Neural progenitor cell (in vitro differentiated cells): ENCODE measurements at regions not wholly inside any gene's neighbourhood (a gene's known extent, or its start where the extent isn't known, plus 50 kb on each side); places are given as distances from the start of the nearest gene placed in this dataset.

Source experiments
- DNase-seq: peaks from one replicate; pipeline ENCODE4 v3.0.0-alpha.2; 2016; ENCODE audit warnings: low spot score
- H2AFZ ChIP-seq: fragments of 200-600 bp; sonication (generic); replicated peaks from 2 replicates; pipeline ENCODE4 v1.6.1; 2016; ENCODE audit warnings: antibody characterized with exemption
- H3F3A ChIP-seq: fragments of 200-600 bp; sonication (generic); 2 replicates; pipeline ENCODE4 v1.6.1; 2016; ENCODE audit warnings: antibody characterized with exemption, low read depth
- H3K27ac ChIP-seq: fragments of 200-600 bp; sonication (generic); 2 replicates; pipeline ENCODE4 v1.5.1; 2016; ENCODE audit warnings: mild to moderate bottlenecking
- H3K27me3 ChIP-seq: fragments of 200-600 bp; sonication (generic); 2 replicates; pipeline ENCODE4 v1.6.1; 2016; ENCODE audit warnings: mild to moderate bottlenecking, moderate library complexity
- H3K36me3 ChIP-seq: fragments of 200-600 bp; sonication (generic); 2 replicates; pipeline ENCODE4 v1.5.1; 2016
- H3K4me1 ChIP-seq: fragments of 200-600 bp; sonication (generic); 2 replicates; pipeline ENCODE4 v1.6.1; 2016; ENCODE audit warnings: mixed run types
- H3K4me2 ChIP-seq: fragments of 200-600 bp; sonication (generic); 2 replicates; pipeline ENCODE4 v1.6.1; 2016
- H3K4me3 ChIP-seq: fragments of 200-600 bp; sonication (generic); 2 replicates; pipeline ENCODE4 v1.5.1; 2016
- H3K79me2 ChIP-seq: fragments of 200-600 bp; sonication (generic); 2 replicates; pipeline ENCODE4 v1.6.1; 2016; ENCODE audit warnings: low read depth
- H3K9ac ChIP-seq: fragments of 200-600 bp; sonication (generic); 2 replicates; pipeline ENCODE4 v1.6.1; 2016
- H3K9me3 ChIP-seq: fragments of 200-600 bp; sonication (generic); 2 replicates; pipeline ENCODE4 v1.5.1; 2016; ENCODE audit warnings: low read depth
- H4K20me1 ChIP-seq: fragments of 200-600 bp; sonication (generic); 2 replicates; pipeline ENCODE4 v1.6.1; 2016; ENCODE audit warnings: low read depth
- H3K27ac Mint-ChIP-seq: 3 replicates; pipeline ENCODE4 v1.8.0; 2021; ENCODE audit warnings: mixed read lengths
- H3K27me3 Mint-ChIP-seq: 2 replicates; pipeline ENCODE4 v1.8.0; 2022; ENCODE audit warnings: low read depth, mild to moderate bottlenecking, inconsistent platforms, moderate library complexity, mixed read lengths; ENCODE audit not compliant: insufficient read depth
- H3K36me3 Mint-ChIP-seq: 3 replicates; pipeline ENCODE4 v1.8.0; 2021; ENCODE audit warnings: mixed read lengths
- H3K4me1 Mint-ChIP-seq: 3 replicates; pipeline ENCODE4 v1.8.0; 2021; ENCODE audit warnings: mixed read lengths
- H3K4me3 Mint-ChIP-seq: 3 replicates; pipeline ENCODE4 v1.8.0; 2021; ENCODE audit warnings: mild to moderate bottlenecking, moderate library complexity, mixed read lengths
- H3K9me3 Mint-ChIP-seq: 3 replicates; pipeline ENCODE4 v1.8.0; 2020; ENCODE audit warnings: mixed read lengths
- CTCF ChIP-seq: fragments of 200-600 bp; sonication (generic); IDR thresholded peaks from 2 replicates; pipeline ENCODE4 v1.5.1; 2017; ENCODE audit warnings: antibody characterized with exemption, mild to moderate bottlenecking
- EZH2 ChIP-seq: fragments of 200-600 bp; sonication (generic); IDR thresholded peaks from 2 replicates; pipeline ENCODE4 v1.6.1; 2017; ENCODE audit warnings: antibody characterized with exemption, mild to moderate bottlenecking, moderate library complexity
- EZH2phosphoT487 ChIP-seq: fragments of 200-600 bp; sonication (generic); IDR thresholded peaks from 2 replicates; pipeline ENCODE4 v1.6.1; 2017; ENCODE audit warnings: antibody characterized with exemption

- Mint-ChIP-seq H3K9me3 (peaks cover 4% of the 10 kb centered on the region), H3K4me1 (no peaks in the 10 kb centered on the region), H3K36me3 (no peaks in the 10 kb centered on the region), H3K27ac (no peak overlapping the region), H3K27me3 (no peaks in the 10 kb centered on the region), H3K4me3 (no peak overlapping the region)
- Histone ChIP-seq H3K79me2 (no peaks in the 10 kb centered on the region), H3K9ac (no peak overlapping the region), H2AFZ (no peak overlapping the region), H3K4me1 (no peaks in the 10 kb centered on the region), H3K36me3 (no peaks in the 10 kb centered on the region), H3K4me3 (no peak overlapping the region), H4K20me1 (no peaks in the 10 kb centered on the region), H3K9me3 (no peaks in the 10 kb centered on the region), H3K27me3 (no peaks in the 10 kb centered on the region), H3K27ac (no peak overlapping the region), H3K4me2 (no peak overlapping the region), H3F3A (no peaks in the 10 kb centered on the region)
- no peak for DNase-seq
- TF ChIP-seq EZH2phosphoT487 (no peak), EZH2 (no peak), CTCF (no peak)
Observed at GRCh38 chr2:51846796-51847195, 814.9 kb upstream of the NRXN1 start.

GRCh38 chr2:51846018-51846417 is 814.1 kb upstream of the NRXN1 start:
- H3K9me3 ChIP-seq: no peaks in the 10 kb centered on the region
- H3K4me1 ChIP-seq: no peaks in the 10 kb centered on the region
- Mint-ChIP-seq H3K4me1 (no peaks in the 10 kb centered on the region), H3K9me3 (peaks cover 4% of the 10 kb centered on the region), H3K4me3 (no peak overlapping the region), H3K27me3 (no peaks in the 10 kb centered on the region), H3K27ac (no peak overlapping the region), H3K36me3 (no peaks in the 10 kb centered on the region)
- no peaks in the 10 kb centered on the region for H3K79me2 ChIP-seq
- no peak for DNase-seq
- TF ChIP-seq EZH2phosphoT487: no peak
- no peak for TF ChIP-seq CTCF
- no peak for TF ChIP-seq EZH2
- H3K9ac ChIP-seq: no peak overlapping the region
- H2AFZ ChIP-seq: no peak overlapping the region
- H3F3A ChIP-seq: no peaks in the 10 kb centered on the region
- no peaks in the 10 kb centered on the region for H4K20me1 ChIP-seq
- no peak overlapping the region for H3K4me2 ChIP-seq
- no peaks in the 10 kb centered on the region for H3K27me3 ChIP-seq
- no peak overlapping the region for H3K27ac ChIP-seq
- no peak overlapping the region for H3K4me3 ChIP-seq
- H3K36me3 ChIP-seq: no peaks in the 10 kb centered on the region

- Mint-ChIP-seq H3K4me3 (no peak overlapping the region), H3K4me1 (no peaks in the 10 kb centered on the region), H3K9me3 (peaks cover 4% of the 10 kb centered on the region), H3K36me3 (no peaks in the 10 kb centered on the region), H3K27me3 (no peaks in the 10 kb centered on the region), H3K27ac (no peak overlapping the region)
- H4K20me1 ChIP-seq: no peaks in the 10 kb centered on the region
- no peaks in the 10 kb centered on the region for H3K9me3 ChIP-seq
- H3K4me3 ChIP-seq: no peak overlapping the region
- no peak overlapping the region for H3K4me2 ChIP-seq
- H3K27ac ChIP-seq: no peak overlapping the region
- no peaks in the 10 kb centered on the region for H3K4me1 ChIP-seq
- H3F3A ChIP-seq: no peaks in the 10 kb centered on the region
- no peaks in the 10 kb centered on the region for H3K27me3 ChIP-seq
- H3K36me3 ChIP-seq: no peaks in the 10 kb centered on the region
- DNase-seq: no peak
- TF ChIP-seq EZH2 (no peak), EZH2phosphoT487 (no peak), CTCF (no peak)
- no peaks in the 10 kb centered on the region for H3K79me2 ChIP-seq
- no peak overlapping the region for H2AFZ ChIP-seq
- no peak overlapping the region for H3K9ac ChIP-seq
Observed at GRCh38 chr2:51844596-51844995, 812.7 kb upstream of the NRXN1 start.

GRCh38 chr2:51829477-51829876 is 797.5 kb upstream of the NRXN1 start:
- no peak overlapping the region for H3K27ac ChIP-seq
- no peaks in the 10 kb centered on the region for H3K9me3 ChIP-seq
- H3F3A ChIP-seq: no peaks in the 10 kb centered on the region
- no peak overlapping the region for H3K9ac ChIP-seq
- no peaks in the 10 kb centered on the region for H3K27me3 ChIP-seq
- no peaks in the 10 kb centered on the region for H3K79me2 ChIP-seq
- Mint-ChIP-seq H3K27me3 (no peaks in the 10 kb centered on the region), H3K4me1 (no peaks in the 10 kb centered on the region), H3K27ac (no peak overlapping the region), H3K9me3 (no peaks in the 10 kb centered on the region), H3K4me3 (no peak overlapping the region), H3K36me3 (no peaks in the 10 kb centered on the region)
- H2AFZ ChIP-seq: no peak overlapping the region
- no peaks in the 10 kb centered on the region for H4K20me1 ChIP-seq
- no peak overlapping the region for H3K4me3 ChIP-seq
- no peak overlapping the region for H3K4me2 ChIP-seq
- no peaks in the 10 kb centered on the region for H3K4me1 ChIP-seq
- no peak for DNase-seq
- TF ChIP-seq CTCF (no peak), EZH2phosphoT487 (no peak)
- no peaks in the 10 kb centered on the region for H3K36me3 ChIP-seq
